ENCODE measurements at regions not wholly inside any gene's neighbourhood (a gene's known extent, or its start where the extent isn't known, plus 50 kb on each side); places are given as distances from the start of the nearest gene placed in this dataset.

- no peak for ATAC-seq
- intact Hi-C loops (cut with DNase I) = no loop called here
- DNase-seq = no peak
Observed at GRCh38 chr5:135115591-135115990, 81.6 kb upstream of the PITX1 start.

GRCh38 chr5:135114759-135115158 lies 80.7 kb upstream of the PITX1 start:
- no peak for ATAC-seq
- intact Hi-C loops (cut with DNase I) = no loop called here
- DNase-seq = no peak

GRCh38 chr5:135112008-135112725 lies 78.1 kb upstream of the PITX1 start:
- intact Hi-C loops (cut with DNase I) = no loop called here
- ATAC-seq (no peak), DNase-seq (peak; percentile 5)

- DNase-seq (peak; percentile 16), ATAC-seq (peak in 1 of 2 donors; percentile 24)
- intact Hi-C loops (cut with DNase I) = no loop called here
Observed at GRCh38 chr5:135110785-135111596, 77.0 kb upstream of the PITX1 start.

- intact Hi-C loops (cut with DNase I) = no loop called here
- DNase-seq = peak; percentile 3
- ATAC-seq = no peak
Observed at GRCh38 chr5:135108992-135109391, 75.0 kb upstream of the PITX1 start.

GRCh38 chr5:135108569-135108968 lies 74.5 kb upstream of the PITX1 start:
- intact Hi-C loops (cut with DNase I) = no loop called here
- ATAC-seq (no peak), DNase-seq (peak; percentile 1)

- peak; percentile 5 for DNase-seq
- ATAC-seq = no peak
- intact Hi-C loops (cut with DNase I) = no loop called here
Observed at GRCh38 chr5:135107986-135108385, 74.0 kb upstream of the PITX1 start.

DNA sequence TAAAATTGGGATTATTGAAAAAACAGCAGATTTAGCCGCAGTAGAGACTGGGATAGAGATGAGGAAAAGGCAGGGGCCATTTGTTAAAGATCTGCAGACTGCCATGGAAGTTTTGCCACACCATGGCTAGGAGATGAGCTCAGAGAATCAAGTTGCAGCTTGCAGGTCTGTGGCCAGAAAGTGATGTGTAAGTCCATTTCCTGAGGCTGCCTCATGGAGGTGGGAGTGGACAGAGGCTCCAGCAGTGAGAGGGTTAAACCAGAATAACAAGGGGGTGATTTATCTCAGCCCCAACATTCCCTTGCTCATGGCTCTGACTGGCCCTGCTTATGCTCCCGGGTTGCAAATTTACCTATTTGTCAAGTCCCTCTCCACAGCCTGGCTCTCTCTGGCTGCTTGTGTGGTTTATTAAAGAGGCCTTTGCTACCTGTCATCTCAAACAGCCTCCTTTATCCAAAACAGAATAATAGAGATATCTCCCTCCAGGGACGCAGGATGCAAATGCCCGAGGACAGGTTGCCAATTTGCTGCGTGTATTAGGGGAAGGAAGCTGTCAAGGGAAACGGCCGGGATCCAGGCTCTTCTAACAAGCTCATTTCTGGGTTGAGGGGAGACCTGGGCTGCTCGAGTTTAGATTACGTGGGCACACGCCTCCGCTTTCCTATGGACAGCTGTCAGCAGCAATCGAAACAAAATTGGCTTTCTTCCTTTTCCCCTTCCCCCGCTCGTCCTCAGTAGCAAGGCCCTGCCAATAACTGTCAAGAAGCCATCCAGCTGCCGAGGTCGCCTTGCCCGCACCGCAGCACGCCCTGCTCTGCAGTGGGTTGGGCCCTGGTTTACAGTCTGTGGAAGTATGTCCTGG lies 72.8 kb upstream of the PITX1 start:
- ATAC-seq = no peak
- DNase-seq = peak; percentile 11
- intact Hi-C loops (cut with DNase I) = no loop called here

DNA sequence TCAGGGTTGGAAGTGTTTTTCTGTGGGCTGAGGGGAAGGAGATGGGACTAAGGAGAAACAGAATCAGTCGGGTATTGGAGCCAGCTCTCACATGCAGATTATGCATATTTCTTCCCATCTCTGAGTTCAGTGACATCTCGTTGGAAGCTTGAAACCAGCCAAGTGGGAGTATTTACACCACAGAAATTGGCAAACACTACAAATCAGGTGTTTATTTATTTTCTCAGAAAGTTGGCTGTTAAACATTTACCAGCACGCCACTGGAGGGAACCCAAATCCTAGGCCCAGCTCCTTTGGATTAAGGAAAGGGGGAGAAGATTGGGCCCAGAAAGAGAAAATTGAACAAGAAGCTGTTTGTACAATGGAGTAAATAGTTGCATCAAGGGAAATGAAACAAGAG lies 72.1 kb upstream of the PITX1 start:
- no peak for ATAC-seq
- intact Hi-C loops (cut with DNase I) = no loop called here
- DNase-seq = no peak

DNA sequence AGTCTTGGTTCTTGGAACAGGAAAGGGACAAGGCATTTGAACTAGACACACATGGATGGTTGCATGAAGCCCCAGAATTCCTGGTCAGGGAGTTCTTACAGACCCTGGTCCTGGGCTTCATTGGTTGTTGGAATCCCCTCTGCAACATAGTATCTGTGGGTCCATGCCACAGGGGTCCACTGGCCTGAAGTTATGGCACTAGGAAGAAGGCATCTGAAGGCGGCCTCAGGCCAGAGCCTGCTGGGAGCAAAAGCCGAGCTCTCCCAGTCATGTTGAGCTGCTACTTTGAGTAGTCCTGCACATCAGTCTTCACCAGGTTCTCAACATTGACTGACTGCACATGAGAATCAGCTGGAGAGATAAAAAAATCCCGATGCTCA lies 71.1 kb upstream of the PITX1 start:
- DNase-seq (no peak), ATAC-seq (no peak)
- intact Hi-C loops (cut with DNase I) = no loop called here

DNA sequence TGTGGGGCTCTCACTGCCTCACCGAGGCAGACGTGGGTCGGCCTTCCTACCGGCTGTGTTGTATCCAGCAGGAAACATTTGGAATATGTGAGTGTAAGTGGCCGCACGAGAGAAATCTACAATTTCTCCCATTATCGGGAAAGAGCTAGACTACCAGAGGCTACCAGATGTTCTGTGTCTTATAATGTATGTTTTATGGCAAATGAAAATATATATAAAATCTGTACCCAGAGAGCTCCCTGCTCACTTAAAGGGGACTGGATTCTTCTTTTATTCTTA lies 69.5 kb upstream of the PITX1 start:
- intact Hi-C loops (cut with DNase I) = no loop called here
- ATAC-seq (no peak), DNase-seq (no peak)

DNA sequence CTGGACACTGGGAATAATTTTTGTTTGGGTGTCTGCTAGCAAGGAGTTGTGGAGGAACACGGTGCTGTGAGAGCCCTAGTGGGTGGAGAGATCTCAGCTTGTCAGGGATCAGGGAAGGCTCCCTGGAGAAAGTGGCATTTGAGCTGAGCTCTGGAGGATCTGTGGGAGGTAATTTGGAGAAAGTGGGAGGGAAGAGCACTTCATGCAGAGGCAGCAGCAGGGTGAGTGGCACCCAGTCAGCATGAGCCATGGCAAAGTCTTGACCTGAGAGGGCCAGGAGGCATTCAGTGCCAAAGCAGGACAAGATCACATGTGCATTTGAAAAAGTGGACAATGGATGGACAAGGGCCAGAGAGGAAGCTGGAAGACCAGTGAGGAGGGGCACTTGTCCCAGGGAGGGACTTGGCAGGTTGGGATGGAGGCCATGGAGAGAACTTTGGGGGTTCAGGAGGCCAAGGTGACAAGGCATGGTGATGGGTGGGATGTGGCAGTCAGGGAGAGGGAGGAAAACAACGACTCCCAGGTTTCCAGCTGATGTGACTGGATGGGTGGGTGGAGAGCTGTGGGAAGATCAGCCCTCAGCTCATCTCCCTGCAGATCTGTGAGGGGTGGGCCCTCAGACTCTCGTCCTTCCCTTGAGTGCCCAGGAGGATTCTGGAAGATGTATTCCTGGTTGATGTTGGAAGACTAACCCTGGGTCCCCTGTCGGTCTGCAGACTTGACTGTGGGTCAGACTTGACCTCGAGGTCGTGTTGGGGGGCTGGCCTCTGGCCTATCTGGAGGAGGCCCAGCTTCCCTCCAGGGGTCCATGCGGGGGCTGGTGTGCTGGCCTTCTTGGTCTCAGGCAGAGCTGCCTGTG lies 68.9 kb upstream of the PITX1 start:
- no peak for DNase-seq
- intact Hi-C loops (cut with DNase I) = no loop called here

DNA sequence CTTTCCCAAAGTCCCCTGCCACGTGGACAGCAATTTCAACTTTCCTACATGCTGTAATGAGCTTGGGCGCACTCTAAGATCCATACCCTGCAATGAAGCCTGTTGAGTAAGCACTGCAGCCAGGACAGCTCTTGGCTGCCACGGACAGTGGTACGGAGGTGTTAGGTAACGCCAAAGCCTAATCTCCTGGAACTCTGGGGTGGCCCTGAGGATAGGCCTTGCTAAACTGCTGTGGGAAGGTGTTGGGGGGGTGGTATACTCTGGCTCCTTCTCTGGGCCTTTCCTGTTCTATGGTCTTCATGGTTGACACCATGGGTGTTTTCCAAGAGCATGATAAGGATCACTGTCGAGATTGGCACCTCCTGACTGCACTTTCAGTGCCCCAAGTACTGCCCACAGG lies 66.4 kb upstream of the PITX1 start:
- DNase-seq (no peak), ATAC-seq (no peak)
- intact Hi-C loops (cut with DNase I) = no loop called here

More for the DNA sequence above, 68.9 kb upstream of the PITX1 start:
- no peak for ATAC-seq

DNA sequence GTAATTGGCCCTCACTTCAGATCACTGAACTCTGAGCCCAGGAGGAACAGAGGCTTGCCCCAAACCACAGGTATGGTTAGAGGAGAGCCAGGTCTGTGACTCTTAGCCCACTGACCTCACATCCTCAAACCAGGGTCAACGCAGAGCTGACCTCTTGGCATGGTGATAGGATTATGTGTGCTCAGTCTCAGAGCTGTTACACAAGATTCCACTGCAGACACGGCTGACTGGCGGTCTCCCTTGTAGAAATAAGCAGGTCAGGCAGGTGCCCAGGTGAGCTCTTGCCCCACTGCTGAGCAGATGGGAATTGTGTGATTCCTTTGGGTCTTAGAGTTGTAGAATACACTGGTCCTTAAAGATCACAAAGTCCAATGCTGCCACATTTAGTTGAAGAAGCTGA lies 66.0 kb upstream of the PITX1 start:
- DNase-seq (no peak), ATAC-seq (no peak)
- intact Hi-C loops (cut with DNase I) = no loop called here

- ATAC-seq (no peak), DNase-seq (no peak)
- intact Hi-C loops (cut with DNase I) = no loop called here
Observed at GRCh38 chr5:135097390-135097789, 63.4 kb upstream of the PITX1 start.

DNA sequence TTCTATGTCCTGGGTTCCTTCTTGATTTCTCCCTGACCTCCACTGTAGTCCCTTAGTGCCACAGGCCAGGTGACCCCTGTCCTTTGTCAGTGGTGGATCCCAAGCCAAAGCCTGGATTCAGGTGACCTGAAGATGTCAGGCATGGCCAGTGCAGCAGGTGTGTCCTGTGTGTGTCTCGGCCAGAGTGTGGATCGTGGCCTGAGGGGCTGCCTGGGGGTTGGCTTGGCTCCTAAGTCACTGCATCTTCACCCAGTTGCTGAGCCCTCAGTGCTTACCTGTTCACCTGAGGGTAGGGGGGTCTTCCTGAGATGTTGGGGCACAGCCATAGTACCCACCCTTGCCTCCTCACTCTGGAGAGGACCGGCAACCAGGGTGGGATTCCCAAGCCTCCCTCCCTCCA lies 61.8 kb upstream of the PITX1 start:
- no peak for DNase-seq
- ATAC-seq = no peak
- intact Hi-C loops (cut with DNase I) = no loop called here

DNA sequence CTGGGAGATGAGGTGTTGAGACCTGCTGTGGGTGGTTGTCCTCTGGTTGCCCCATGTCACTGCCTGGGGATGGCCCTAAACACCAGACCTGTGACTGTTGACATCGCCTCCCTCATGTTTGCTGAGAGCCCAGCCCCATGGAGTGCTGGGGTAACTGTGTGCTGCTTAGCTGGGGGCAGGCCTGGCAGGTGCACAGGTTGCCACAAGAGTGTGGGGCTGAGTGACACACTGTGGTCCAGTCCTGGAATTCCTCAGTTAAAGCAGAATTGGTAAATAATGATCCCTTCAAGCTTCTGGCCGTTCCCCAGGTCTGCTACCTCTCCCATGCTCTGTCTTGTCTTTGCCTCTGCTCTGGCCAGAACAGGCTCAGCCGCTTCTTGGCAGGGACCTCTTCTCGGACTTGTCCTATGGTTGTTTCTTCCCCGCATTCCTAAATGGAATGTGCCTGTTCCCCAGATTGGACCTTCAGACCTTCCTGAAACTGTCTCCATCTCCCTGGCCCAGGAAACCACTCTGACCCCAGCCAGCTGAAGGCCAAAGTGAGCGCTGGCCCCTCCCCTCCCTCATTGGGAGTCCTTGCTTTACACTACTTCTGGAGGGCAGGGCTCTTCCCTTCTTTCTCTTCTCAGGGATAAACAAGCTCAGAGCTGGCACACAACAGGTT lies 61.2 kb upstream of the PITX1 start:
- intact Hi-C loops (cut with DNase I) = no loop called here
- DNase-seq (no peak), ATAC-seq (no peak)

GRCh38 chr5:135094339-135095051 lies 60.5 kb upstream of the PITX1 start:
- ATAC-seq = no peak
- DNase-seq = no peak
- intact Hi-C loops (cut with DNase I) = no loop called here
